ENCODE measurements at regions not wholly inside any gene's neighbourhood (a gene's known extent, or its start where the extent isn't known, plus 50 kb on each side); places are given as distances from the start of the nearest gene placed in this dataset.

DNA sequence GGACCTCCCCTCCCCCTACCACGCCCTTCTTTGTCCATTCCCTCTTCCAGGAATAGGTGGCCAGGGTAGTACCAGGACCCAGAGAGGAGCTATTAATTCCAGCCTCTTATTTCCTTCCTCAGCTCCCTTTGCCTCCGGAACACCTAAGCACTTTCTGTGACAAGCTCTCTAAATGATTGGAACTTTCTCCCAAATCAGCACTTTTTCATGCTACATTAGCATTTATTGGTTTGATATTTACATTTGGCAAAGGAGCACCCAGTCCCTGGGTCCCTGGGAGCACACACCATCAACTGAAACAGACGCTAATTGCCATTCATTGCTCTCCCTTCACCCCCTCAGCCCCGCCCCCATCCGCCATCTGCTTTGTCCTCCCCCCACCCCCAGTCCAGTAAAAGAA is 182.0 kb upstream of the BCOR start:
- H3K4me1 ChIP-seq (ENCODE audit: control insufficient read depth in 1 of 2, low read depth in 2 of 2), result peaks cover 5 to 14% of the 10 kb centered on the region in 2 donors
- no peak overlapping the region for H3K4me3 ChIP-seq
- no peaks in the 10 kb centered on the region for H3K27me3 ChIP-seq (replicated peaks; ENCODE audit: insufficient read depth)
- DNase-seq (ENCODE audit: low spot score) (no peak), ATAC-seq (ENCODE audit: insufficient number of reproducible peaks, low FRiP score, low read depth) (no peak)
- H3K27ac ChIP-seq, result no peak overlapping the region
- H3K9me3 ChIP-seq, result no peaks in the 10 kb centered on the region
- H3K36me3 ChIP-seq, result no peaks in the 10 kb centered on the region
- TF ChIP-seq CTCF (IDR thresholded peaks at IDR 0.05), result no peak

DNA sequence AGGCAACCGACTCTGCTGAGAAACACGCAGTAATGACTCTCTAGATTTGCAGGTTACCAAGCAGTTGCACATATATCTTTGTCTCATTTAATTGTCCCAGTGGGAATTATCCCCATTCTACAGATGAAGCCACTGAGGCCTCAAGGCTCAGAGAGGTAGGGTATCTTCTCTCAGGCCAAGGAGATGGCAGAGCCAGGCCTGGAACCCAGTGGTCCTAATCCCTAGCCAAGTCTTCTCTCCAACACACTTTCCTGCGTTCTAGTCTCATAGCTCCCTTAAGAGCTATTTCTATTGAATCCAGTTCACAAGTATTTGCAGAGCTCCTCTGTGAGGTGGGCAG is 181.3 kb upstream of the BCOR start:
- no peaks in the 10 kb centered on the region for H3K36me3 ChIP-seq
- peaks cover 5 to 10% of the 10 kb centered on the region in 2 donors for H3K4me1 ChIP-seq (ENCODE audit: control insufficient read depth in 1 of 2, low read depth in 2 of 2)
- no peaks in the 10 kb centered on the region for H3K9me3 ChIP-seq
- DNase-seq (ENCODE audit: low spot score) (no peak), ATAC-seq (ENCODE audit: insufficient number of reproducible peaks, low FRiP score, low read depth) (no peak)
- no peak for TF ChIP-seq CTCF (IDR thresholded peaks at IDR 0.05)
- H3K27ac ChIP-seq, result no peak overlapping the region
- no peaks in the 10 kb centered on the region for H3K27me3 ChIP-seq (replicated peaks; ENCODE audit: insufficient read depth)
- H3K4me3 ChIP-seq, result no peak overlapping the region

GRCh38 chrX:40278340-40279090 is 180.8 kb upstream of the BCOR start:
- H3K4me3 ChIP-seq, result no peak overlapping the region
- H3K36me3 ChIP-seq, result no peaks in the 10 kb centered on the region
- H3K9me3 ChIP-seq, result no peaks in the 10 kb centered on the region
- ATAC-seq (ENCODE audit: insufficient number of reproducible peaks, low FRiP score, low read depth) (no peak), DNase-seq (ENCODE audit: low spot score) (no peak)
- H3K27ac ChIP-seq, result no peak overlapping the region
- TF ChIP-seq CTCF (IDR thresholded peaks at IDR 0.05), result no peak
- no peaks in the 10 kb centered on the region for H3K27me3 ChIP-seq (replicated peaks; ENCODE audit: insufficient read depth)
- H3K4me1 ChIP-seq (ENCODE audit: control insufficient read depth in 1 of 2, low read depth in 2 of 2), result peaks cover 2 to 4% of the 10 kb centered on the region in 2 donors

DNA sequence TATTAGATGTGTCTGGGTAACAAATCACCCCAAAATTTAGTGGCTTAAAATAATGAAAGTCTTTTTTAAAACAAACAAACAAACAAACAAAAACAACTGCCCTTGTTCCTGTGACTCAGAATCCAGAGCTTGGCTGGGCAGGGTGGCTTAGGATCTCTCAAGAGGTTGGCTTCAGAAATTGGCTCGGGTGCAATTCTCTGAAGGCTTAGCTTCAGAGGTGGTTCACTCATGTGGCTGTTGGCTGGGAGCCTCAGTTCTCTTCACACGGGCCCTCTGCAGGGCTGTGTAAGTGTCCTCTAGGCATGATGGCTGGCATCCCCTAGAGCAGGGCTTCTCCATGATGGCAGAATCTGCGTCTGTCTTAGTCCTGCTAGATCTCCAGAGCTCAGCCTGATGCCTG is 179.9 kb upstream of the BCOR start:
- Histone ChIP-seq H3K27me3 (replicated peaks; ENCODE audit: insufficient read depth) (no peaks in the 10 kb centered on the region), H3K9me3 (no peaks in the 10 kb centered on the region), H3K27ac (no peak overlapping the region), H3K36me3 (no peaks in the 10 kb centered on the region), H3K4me1 (ENCODE audit: control insufficient read depth in 1 of 2, low read depth in 2 of 2) (no peaks in the 10 kb centered on the region), H3K4me3 (no peak overlapping the region)
- ATAC-seq (ENCODE audit: insufficient number of reproducible peaks, low FRiP score, low read depth) (no peak), DNase-seq (ENCODE audit: low spot score) (no peak)
- no peak for TF ChIP-seq CTCF (IDR thresholded peaks at IDR 0.05)

GRCh38 chrX:40273356-40274050 is 175.7 kb upstream of the BCOR start:
- DNase-seq (ENCODE audit: low spot score) (no peak), ATAC-seq (ENCODE audit: insufficient number of reproducible peaks, low FRiP score, low read depth) (no peak)
- no peaks in the 10 kb centered on the region for H3K4me1 ChIP-seq (ENCODE audit: control insufficient read depth in 1 of 2, low read depth in 2 of 2)
- H3K27me3 ChIP-seq (replicated peaks; ENCODE audit: insufficient read depth), result no peaks in the 10 kb centered on the region
- H3K27ac ChIP-seq, result no peak overlapping the region
- no peaks in the 10 kb centered on the region for H3K9me3 ChIP-seq
- TF ChIP-seq CTCF (IDR thresholded peaks at IDR 0.05), result no peak
- H3K36me3 ChIP-seq, result no peaks in the 10 kb centered on the region
- no peak overlapping the region for H3K4me3 ChIP-seq

All from thoracic aorta (tissue), 2 donors.